HepG2 (cell line): ENCODE measurements at regions not wholly inside any gene's neighbourhood (a gene's known extent, or its start where the extent isn't known, plus 50 kb on each side); places are given as distances from the start of the nearest gene placed in this dataset.

ENCODE experiments used
- ATAC-seq: fragments of 200-7000 bp; cut with Tn5 transposase; 3 replicates; pipeline ENCODE4 v1.9.1; 2020; ENCODE audit warnings: mild to moderate bottlenecking, moderate library complexity
- BruUV-seq: library from RNA; stranded (reverse); fragments of 400-500 nt; replicated peaks from 2 replicates; lab custom pipeline; 2021; lab: Mats Ljungman, UMichigan
- CTCF ChIA-PET: fragments of 300-600 bp; formaldehyde crosslinking; extraction: SDS; loops from one replicate; lab custom pipeline; 2021; ENCODE audit warnings: low total read pairs, inconsistent platforms, low intra/inter-chr PET ratio; lab: Yijun Ruan, JAX
- POLR2A ChIA-PET: fragments of 350-600 bp; sonication (Branson Sonifier 250); formaldehyde crosslinking; loops from one replicate; lab custom pipeline; 2020; ENCODE audit warnings: antibody characterized with exemption, inconsistent platforms; lab: Yijun Ruan, JAX
- DNase-seq: peaks from one replicate; pipeline ENCODE4 v3.0.0-alpha.2; 2015; ENCODE audit warnings: low spot score
- FAIRE-seq: peaks from 3 replicates; lab custom pipeline; 2011; peaks lifted over from hg19 to GRCh38; lab: Jason Lieb, UNC
- H2AFZ ChIP-seq: one replicate; pipeline ENCODE4 v1.6.1; 2011; ENCODE audit warnings: low read length, inconsistent platforms
- H3K27ac ChIP-seq: fragments of 300-600 bp; 3 replicates; pipeline ENCODE4 v1.8.0; 2011; ENCODE audit warnings: mixed run types, mild to moderate bottlenecking, mixed read lengths, low read length, inconsistent platforms; ENCODE audit not compliant: insufficient read depth; ENCODE audit errors: extremely low read length
- H3K27me3 ChIP-seq, 2 experiments: fragments of 200-600 bp in 1 of 2; 2 replicates in 1 of 2; 3 replicates in 1 of 2; pipeline versions ENCODE4 v1.6.0 to v1.8.0; 2011; ENCODE audit warnings: low read length in 2 of 2, mild to moderate bottlenecking in 2 of 2, moderate library complexity in 2 of 2, inconsistent platforms in 1 of 2; ENCODE audit not compliant: insufficient read depth in 2 of 2, control insufficient read depth in 1 of 2
- H3K36me3 ChIP-seq, 2 experiments: fragments of 200-600 bp in 1 of 2; replicated peaks in 1 of 2; 2 replicates in 1 of 2; 3 replicates in 1 of 2; pipeline versions ENCODE4 v1.5.1 to v1.8.0; 2011; ENCODE audit warnings: low read length in 2 of 2, inconsistent platforms in 1 of 2; ENCODE audit not compliant: insufficient read depth in 2 of 2, control insufficient read depth in 1 of 2
- H3K4me1 ChIP-seq: 2 replicates; pipeline ENCODE4 v1.5.1; 2012; ENCODE audit warnings: low read length, inconsistent platforms; ENCODE audit not compliant: insufficient read depth
- H3K4me2 ChIP-seq: 2 replicates; pipeline ENCODE4 v1.6.0; 2011; ENCODE audit warnings: low read depth, low read length, inconsistent platforms
- H3K4me3 ChIP-seq, 3 experiments: fragments of 200-600 bp in 1 of 3; sonication (generic), shearing (Covaris generic) in 1 of 3; replicated peaks in 1 of 3; 2 replicates each; pipeline ENCODE4 v1.5.1; 2011 to 2016; ENCODE audit warnings: low read length in 3 of 3, inconsistent platforms in 2 of 3, low read depth in 2 of 3, mild to moderate bottlenecking in 2 of 3, control low read depth in 1 of 3, mixed read lengths in 1 of 3; ENCODE audit not compliant: insufficient read depth in 1 of 3
- H3K79me2 ChIP-seq: one replicate; pipeline ENCODE4 v1.6.1; 2011; ENCODE audit warnings: low read length, inconsistent platforms; ENCODE audit not compliant: insufficient read depth
- H3K9ac ChIP-seq: 2 replicates; pipeline ENCODE4 v1.6.0; 2011; ENCODE audit warnings: mild to moderate bottlenecking, low read depth, low read length, inconsistent platforms; ENCODE audit not compliant: insufficient read depth
- H3K9me3 ChIP-seq: 2 replicates; pipeline ENCODE4 v1.5.1; 2012; ENCODE audit warnings: mild to moderate bottlenecking, low read length
- H4K20me1 ChIP-seq: 2 replicates; pipeline ENCODE4 v1.6.0; 2011; ENCODE audit warnings: inconsistent platforms, mild to moderate bottlenecking, low read length, moderate library complexity; ENCODE audit not compliant: insufficient read depth
- ELF3 ChIP-seq: IDR thresholded peaks from 2 replicates; pipeline ENCODE4 v1.6.1; 2016; ENCODE audit warnings: missing genetic modification reagents, missing compliant biosample characterization
- FOXM1 ChIP-seq: sonication (generic); formaldehyde crosslinking; IDR thresholded peaks from 2 replicates; pipeline ENCODE4 v1.5.0; 2020; ENCODE audit warnings: missing genetic modification reagents
- HBP1 ChIP-seq: IDR thresholded peaks from 2 replicates; pipeline ENCODE4 v1.6.1; 2016; ENCODE audit warnings: low read depth, control low read depth
- SIN3B ChIP-seq: fragments of 150-350 bp; IDR thresholded peaks from 2 replicates; pipeline ENCODE4 v1.6.1; 2014; ENCODE audit warnings: low read length
- TBP ChIP-seq: sonication (generic); formaldehyde crosslinking; IDR thresholded peaks from 2 replicates; pipeline ENCODE4 v1.5.0; 2020; ENCODE audit warnings: missing genetic modification reagents
- ZBTB20 ChIP-seq: sonication (generic); formaldehyde crosslinking; IDR thresholded peaks from 2 replicates; pipeline ENCODE4 v1.8.1; 2023; ENCODE audit warnings: missing genetic modification reagents, low read depth, mild to moderate bottlenecking, borderline replicate concordance
- ZFX ChIP-seq: sonication (generic); formaldehyde crosslinking; IDR thresholded peaks from 2 replicates; pipeline ENCODE4 v1.4.0; 2020; ENCODE audit warnings: mild to moderate bottlenecking, low read depth, missing genetic modification reagents, moderate library complexity
- ZNF33B ChIP-seq: sonication (generic); formaldehyde crosslinking; IDR thresholded peaks from 2 replicates; pipeline ENCODE4 v1.5.1; 2020; ENCODE audit warnings: mild to moderate bottlenecking, missing genetic modification reagents
- ZNF629 ChIP-seq: sonication (generic); formaldehyde crosslinking; conservative IDR thresholded peaks from 2 replicates; pipeline ENCODE4 v1.5.0; 2020; ENCODE audit warnings: missing genetic modification reagents
- WGBS: methylation state at CpG from one replicate; pipeline ENCODE4 v1.1.6; 2017; ENCODE audit warnings: low lambda C conversion rate; 5-methylcytosine and 5-hydroxymethylcytosine counted together
- in situ Hi-C: cut with HindIII; loops from 2 replicates; pipeline ENCODE4 v1.10.0; 2017; ENCODE audit warnings: low pct_unique_long_range_greater_than_20kb; ENCODE audit not compliant: extremely low pct_ligation_motif_present
- intact Hi-C: fragments of 100-400 bp; cut with micrococcal nuclease; formaldehyde crosslinking; loops from one replicate; pipeline ENCODE4 v1.10.0; 2022; ENCODE audit not compliant: unreplicated experiment
- TF ChIP-seq, protein P1 (sequence below): IDR thresholded peaks from 2 replicates; pipeline ENCODE4 v1.6.1; 2016; ENCODE audit warnings: mild to moderate bottlenecking
- TF ChIP-seq, protein P2 (sequence below): fragments of 450-650 bp; IDR thresholded peaks from 2 replicates; pipeline ENCODE4 v1.6.1; 2017
- TF ChIP-seq, protein P3 (sequence below): sonication (generic); formaldehyde crosslinking; IDR thresholded peaks from 2 replicates; pipeline ENCODE4 v1.5.1; 2020; ENCODE audit warnings: missing genetic modification reagents, mild to moderate bottlenecking, borderline replicate concordance
- TF ChIP-seq, protein P4 (sequence below): sonication (generic); formaldehyde crosslinking; conservative IDR thresholded peaks from 2 replicates; pipeline ENCODE4 v1.8.0; 2022; ENCODE audit warnings: low read depth, missing genetic modification reagents

- Histone ChIP-seq H3K27me3 (no peaks in the 10 kb centered on the region), H3K4me1 (no peaks in the 10 kb centered on the region), H3K9ac (no peak overlapping the region), H3K4me2 (no peak overlapping the region), H4K20me1 (no peaks in the 10 kb centered on the region), H3K27ac (no peak overlapping the region), H3K4me3 (no peak overlapping the region), H3K79me2 (no peaks in the 10 kb centered on the region), H3K9me3 (no peaks in the 10 kb centered on the region), H3K36me3 (no peaks in the 10 kb centered on the region), H2AFZ (no peak overlapping the region)
- WGBS = no CpG with 5 or more reads among the region's 3 CpGs
- FAIRE-seq (no peak), ATAC-seq (no peak), DNase-seq (no peak)
- ChIA-PET POLR2A (no interaction called here), CTCF (no interaction called here)
- TF ChIP-seq, protein P1, sequence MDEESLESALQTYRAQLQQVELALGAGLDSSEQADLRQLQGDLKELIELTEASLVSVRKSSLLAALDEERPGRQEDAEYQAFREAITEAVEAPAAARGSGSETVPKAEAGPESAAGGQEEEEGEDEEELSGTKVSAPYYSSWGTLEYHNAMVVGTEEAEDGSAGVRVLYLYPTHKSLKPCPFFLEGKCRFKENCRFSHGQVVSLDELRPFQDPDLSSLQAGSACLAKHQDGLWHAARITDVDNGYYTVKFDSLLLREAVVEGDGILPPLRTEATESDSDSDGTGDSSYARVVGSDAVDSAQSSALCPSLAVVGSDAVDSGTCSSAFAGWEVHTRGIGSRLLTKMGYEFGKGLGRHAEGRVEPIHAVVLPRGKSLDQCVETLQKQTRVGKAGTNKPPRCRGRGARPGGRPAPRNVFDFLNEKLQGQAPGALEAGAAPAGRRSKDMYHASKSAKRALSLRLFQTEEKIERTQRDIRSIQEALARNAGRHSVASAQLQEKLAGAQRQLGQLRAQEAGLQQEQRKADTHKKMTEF = no peak
- TF ChIP-seq, protein P2, sequence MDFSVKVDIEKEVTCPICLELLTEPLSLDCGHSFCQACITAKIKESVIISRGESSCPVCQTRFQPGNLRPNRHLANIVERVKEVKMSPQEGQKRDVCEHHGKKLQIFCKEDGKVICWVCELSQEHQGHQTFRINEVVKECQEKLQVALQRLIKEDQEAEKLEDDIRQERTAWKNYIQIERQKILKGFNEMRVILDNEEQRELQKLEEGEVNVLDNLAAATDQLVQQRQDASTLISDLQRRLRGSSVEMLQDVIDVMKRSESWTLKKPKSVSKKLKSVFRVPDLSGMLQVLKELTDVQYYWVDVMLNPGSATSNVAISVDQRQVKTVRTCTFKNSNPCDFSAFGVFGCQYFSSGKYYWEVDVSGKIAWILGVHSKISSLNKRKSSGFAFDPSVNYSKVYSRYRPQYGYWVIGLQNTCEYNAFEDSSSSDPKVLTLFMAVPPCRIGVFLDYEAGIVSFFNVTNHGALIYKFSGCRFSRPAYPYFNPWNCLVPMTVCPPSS = no peak
- TF ChIP-seq, protein P3, sequence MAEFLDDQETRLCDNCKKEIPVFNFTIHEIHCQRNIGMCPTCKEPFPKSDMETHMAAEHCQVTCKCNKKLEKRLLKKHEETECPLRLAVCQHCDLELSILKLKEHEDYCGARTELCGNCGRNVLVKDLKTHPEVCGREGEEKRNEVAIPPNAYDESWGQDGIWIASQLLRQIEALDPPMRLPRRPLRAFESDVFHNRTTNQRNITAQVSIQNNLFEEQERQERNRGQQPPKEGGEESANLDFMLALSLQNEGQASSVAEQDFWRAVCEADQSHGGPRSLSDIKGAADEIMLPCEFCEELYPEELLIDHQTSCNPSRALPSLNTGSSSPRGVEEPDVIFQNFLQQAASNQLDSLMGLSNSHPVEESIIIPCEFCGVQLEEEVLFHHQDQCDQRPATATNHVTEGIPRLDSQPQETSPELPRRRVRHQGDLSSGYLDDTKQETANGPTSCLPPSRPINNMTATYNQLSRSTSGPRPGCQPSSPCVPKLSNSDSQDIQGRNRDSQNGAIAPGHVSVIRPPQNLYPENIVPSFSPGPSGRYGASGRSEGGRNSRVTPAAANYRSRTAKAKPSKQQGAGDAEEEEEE (CRISPR knock-in tag) = no peak
- TF ChIP-seq HBP1 (CRISPR knock-in tag) (no peak), ZNF629 (no peak), FOXM1 (CRISPR knock-in tag) (no peak), ELF3 (no peak), ZNF33B (CRISPR knock-in tag) (no peak), ZBTB20 (CRISPR knock-in tag) (no peak), TBP (CRISPR knock-in tag) (no peak), SIN3B (no peak), ZFX (CRISPR knock-in tag) (no peak)
- TF ChIP-seq, protein P4, sequence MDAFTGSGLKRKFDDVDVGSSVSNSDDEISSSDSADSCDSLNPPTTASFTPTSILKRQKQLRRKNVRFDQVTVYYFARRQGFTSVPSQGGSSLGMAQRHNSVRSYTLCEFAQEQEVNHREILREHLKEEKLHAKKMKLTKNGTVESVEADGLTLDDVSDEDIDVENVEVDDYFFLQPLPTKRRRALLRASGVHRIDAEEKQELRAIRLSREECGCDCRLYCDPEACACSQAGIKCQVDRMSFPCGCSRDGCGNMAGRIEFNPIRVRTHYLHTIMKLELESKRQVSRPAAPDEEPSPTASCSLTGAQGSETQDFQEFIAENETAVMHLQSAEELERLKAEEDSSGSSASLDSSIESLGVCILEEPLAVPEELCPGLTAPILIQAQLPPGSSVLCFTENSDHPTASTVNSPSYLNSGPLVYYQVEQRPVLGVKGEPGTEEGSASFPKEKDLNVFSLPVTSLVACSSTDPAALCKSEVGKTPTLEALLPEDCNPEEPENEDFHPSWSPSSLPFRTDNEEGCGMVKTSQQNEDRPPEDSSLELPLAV = no peak
- intact Hi-C loops = no loop called here
- in situ Hi-C loops = no loop called here
- BruUV-seq = no TSS peak
These were observed 59.0 kb upstream of the AFF2 start for GRCh38 chrX:148441387-148441786.
